A673 (cell line): ENCODE measurements at regions not wholly inside any gene's neighbourhood (a gene's known extent, or its start where the extent isn't known, plus 50 kb on each side); places are given as distances from the start of the nearest gene placed in this dataset.

ENCODE experiments used
- BruUV-seq: library from RNA; stranded (reverse); fragments of 400-500 nt; replicated peaks from 2 replicates; lab custom pipeline; 2021; lab: Mats Ljungman, UMichigan
- CTCF ChIA-PET: fragments of 300-600 bp; sonication (Branson Sonifier 250); formaldehyde crosslinking; loops from one replicate; lab custom pipeline; 2022; ENCODE audit warnings: antibody characterized with exemption; lab: Charles Lee
- POLR2A ChIA-PET: fragments of 300-600 bp; sonication (Branson Sonifier 250); formaldehyde crosslinking; loops from one replicate; lab custom pipeline; 2022; ENCODE audit warnings: antibody characterized with exemption; ENCODE audit not compliant: low non-redundant PET; lab: Charles Lee
- DNase-seq: peaks from one replicate; pipeline ENCODE4 v3.0.0-alpha.2; 2015; ENCODE audit warnings: low spot score
- H3K27ac ChIP-seq: fragments of 200-600 bp; sonication (generic); 2 replicates; pipeline ENCODE4 v1.5.1; 2016; ENCODE audit warnings: mixed run types, low read depth, mild to moderate bottlenecking, mixed read lengths, antibody characterized with exemption, low read length; ENCODE audit not compliant: poor library complexity, severe bottlenecking
- H3K27me3 ChIP-seq: fragments of 200-600 bp; sonication (generic); replicated peaks from 2 replicates; pipeline ENCODE4 v1.6.1; 2017; ENCODE audit warnings: mixed run types, low read depth, mild to moderate bottlenecking, mixed read lengths, antibody characterized with exemption, low read length; ENCODE audit not compliant: insufficient read depth, poor library complexity
- H3K36me3 ChIP-seq: fragments of 200-600 bp; sonication (generic); 2 replicates; pipeline ENCODE4 v1.6.1; 2016; ENCODE audit warnings: mixed run types, mild to moderate bottlenecking, mixed read lengths, antibody characterized with exemption, low read length; ENCODE audit not compliant: insufficient read depth, poor library complexity, severe bottlenecking
- H3K4me1 ChIP-seq: fragments of 200-600 bp; sonication (generic); 2 replicates; pipeline ENCODE4 v1.6.1; 2017; ENCODE audit warnings: mixed run types, mild to moderate bottlenecking, mixed read lengths, antibody characterized with exemption, low read length; ENCODE audit not compliant: insufficient read depth, poor library complexity, severe bottlenecking
- H3K4me3 ChIP-seq: fragments of 200-600 bp; sonication (generic); 2 replicates; pipeline ENCODE4 v1.5.1; 2016; ENCODE audit warnings: low read depth, mixed run types, mild to moderate bottlenecking, mixed read lengths, low read length; ENCODE audit not compliant: poor library complexity, severe bottlenecking
- H3K9me3 ChIP-seq: fragments of 200-600 bp; sonication (generic); 2 replicates; pipeline ENCODE4 v1.6.1; 2016; ENCODE audit warnings: mixed run types, low read depth, mild to moderate bottlenecking, mixed read lengths, antibody characterized with exemption, low read length; ENCODE audit not compliant: poor library complexity, severe bottlenecking
- CTCF ChIP-seq: fragments of 300-800, 200-600 bp; sonication (generic); conservative IDR thresholded peaks from 2 replicates; pipeline ENCODE4 v1.5.1; 2017; ENCODE audit warnings: low read depth, mild to moderate bottlenecking, antibody characterized with exemption, low read length, moderate library complexity, mixed read lengths
- EZH2 ChIP-seq: fragments of 200-600 bp; sonication (generic); IDR thresholded peaks from 2 replicates; pipeline ENCODE4 v1.6.1; 2017; ENCODE audit warnings: borderline replicate concordance, low read depth, mild to moderate bottlenecking, mixed read lengths, antibody characterized with exemption, low read length; ENCODE audit not compliant: poor library complexity, severe bottlenecking
- intact Hi-C: fragments of 100-400 bp; cut with micrococcal nuclease; formaldehyde crosslinking; loops from one replicate; pipeline ENCODE4 v1.10.0; 2022; ENCODE audit not compliant: unreplicated experiment

DNA sequence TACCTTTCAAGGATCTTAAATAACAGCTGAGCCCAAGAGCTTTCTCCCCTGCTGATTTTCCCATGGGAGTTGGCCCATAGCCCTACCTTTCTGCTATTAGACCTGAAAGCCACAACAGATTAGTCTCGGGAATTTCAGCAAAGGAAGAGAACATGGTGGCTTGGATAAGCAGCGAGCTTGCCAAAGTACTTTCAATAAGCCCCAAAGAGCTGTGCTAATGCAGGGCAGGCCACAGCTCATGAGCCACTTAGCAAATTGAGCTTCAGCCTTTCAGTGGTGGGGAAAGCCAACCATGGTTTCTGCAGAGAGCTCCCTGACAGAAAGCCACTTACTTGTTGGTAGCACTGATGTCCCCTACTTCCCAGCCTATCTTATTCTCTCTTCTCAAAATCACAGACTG, 217.8 kb upstream of the IRX5 start:
- ChIA-PET CTCF (no interaction called here), POLR2A (no interaction called here)
- no TSS peak for BruUV-seq
- no peaks in the 10 kb centered on the region for H3K27me3 ChIP-seq
- H3K4me3 ChIP-seq = no peak overlapping the region
- H3K9me3 ChIP-seq = no peaks in the 10 kb centered on the region
- no peak overlapping the region for H3K27ac ChIP-seq
- intact Hi-C loops = no loop called here
- no peaks in the 10 kb centered on the region for H3K36me3 ChIP-seq
- TF ChIP-seq CTCF = no peak
- no peak for TF ChIP-seq EZH2
- H3K4me1 ChIP-seq = no peaks in the 10 kb centered on the region
- no peak for DNase-seq

- Histone ChIP-seq H3K4me3 (no peak overlapping the region), H3K9me3 (no peaks in the 10 kb centered on the region), H3K27me3 (peaks cover 4% of the 10 kb centered on the region), H3K4me1 (no peaks in the 10 kb centered on the region), H3K36me3 (no peaks in the 10 kb centered on the region), H3K27ac (no peak overlapping the region)
- no TSS peak for BruUV-seq
- DNase-seq = no peak
- ChIA-PET POLR2A (interaction anchor here (0.7 kb wide), 1 partner anchor 202 kb away, joined by 3 read pairs; no protein-coding TSS in a partner anchor), CTCF (no interaction called here)
- intact Hi-C loops = no loop called here
- TF ChIP-seq CTCF = no peak
- TF ChIP-seq EZH2 = no peak
Measured at GRCh38 chr16:54707813-54708212, 222.9 kb upstream of the IRX5 start.

DNA sequence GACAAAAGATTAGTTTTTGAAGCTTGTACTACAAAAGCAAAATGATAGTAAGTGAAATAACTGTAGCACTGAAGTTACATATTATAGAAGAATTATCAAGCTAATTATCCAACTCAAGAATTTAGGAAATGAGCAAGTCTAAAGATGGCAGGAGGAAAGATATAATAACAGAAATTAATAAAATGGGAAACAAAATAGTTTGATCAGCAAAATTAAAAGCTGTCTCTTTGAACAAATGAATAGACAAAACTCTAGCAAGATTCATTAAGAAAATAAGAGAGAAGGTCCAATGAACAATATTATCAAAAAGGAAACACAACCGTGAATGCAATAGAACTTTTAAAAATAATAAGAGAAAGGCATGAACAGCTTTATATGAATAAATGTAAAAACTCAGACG, 224.3 kb upstream of the IRX5 start:
- DNase-seq = no peak
- Histone ChIP-seq H3K36me3 (no peaks in the 10 kb centered on the region), H3K4me3 (no peak overlapping the region), H3K27me3 (peaks cover 4% of the 10 kb centered on the region), H3K27ac (no peak overlapping the region), H3K4me1 (no peaks in the 10 kb centered on the region), H3K9me3 (no peaks in the 10 kb centered on the region)
- ChIA-PET CTCF (interaction anchor here (0.6 kb wide), 1 partner anchor 303 kb away, joined by 4 read pairs; no protein-coding TSS in a partner anchor), POLR2A (no interaction called here)
- TF ChIP-seq EZH2 (no peak), CTCF (no peak)
- intact Hi-C loops = no loop called here
- BruUV-seq = no TSS peak
